CD14-positive monocyte (primary cell): ENCODE measurements at regions not wholly inside any gene's neighbourhood (a gene's known extent, or its start where the extent isn't known, plus 50 kb on each side); places are given as distances from the start of the nearest gene placed in this dataset.

Source experiments
- DNase-seq, 3 donors: peaks; one replicate each; pipeline ENCODE4 v3.0.0-alpha.2; 2011 to 2022
- H2AFZ ChIP-seq: 2 replicates; pipeline ENCODE4 v1.6.0; 2012; ENCODE audit warnings: mild to moderate bottlenecking, low read depth, low read length, inconsistent platforms; ENCODE audit not compliant: insufficient read depth, poor library complexity, severe bottlenecking
- H3K27ac ChIP-seq, 2 donors: 1 replicate in 1 of 2; 2 replicates in 1 of 2; pipeline ENCODE4 v1.5.1; 2012 to 2013; ENCODE audit warnings: low read length in 2 of 2, control low read depth in 1 of 2, inconsistent platforms in 1 of 2, low read depth in 1 of 2, mild to moderate bottlenecking in 1 of 2
- H3K27me3 ChIP-seq, 2 donors: one replicate each; pipeline versions ENCODE4 v1.6.0 to v1.6.1; 2011 to 2013; ENCODE audit warnings: low read length in 2 of 2; ENCODE audit not compliant: control insufficient read depth in 2 of 2, insufficient read depth in 2 of 2
- H3K36me3 ChIP-seq, 2 donors: replicated peaks in 1 of 2; 1 replicate in 1 of 2; 2 replicates in 1 of 2; pipeline versions ENCODE4 v1.5.1 to v1.6.1; 2012 to 2013; ENCODE audit warnings: low read length in 2 of 2, control low read depth in 1 of 2, inconsistent platforms in 1 of 2, mild to moderate bottlenecking in 1 of 2; ENCODE audit not compliant: insufficient read depth in 2 of 2, control insufficient read depth in 1 of 2
- H3K4me1 ChIP-seq, 2 donors: 1 replicate in 1 of 2; 2 replicates in 1 of 2; pipeline versions ENCODE4 v1.5.1 to v1.6.1; 2012 to 2013; ENCODE audit warnings: low read length in 2 of 2, control low read depth in 1 of 2, inconsistent platforms in 1 of 2, mild to moderate bottlenecking in 1 of 2, moderate library complexity in 1 of 2; ENCODE audit not compliant: insufficient read depth in 2 of 2, control insufficient read depth in 1 of 2
- H3K4me2 ChIP-seq: replicated peaks from 2 replicates; pipeline ENCODE3; 2012; ENCODE audit warnings: low read length, moderate library complexity, mild to moderate bottlenecking; ENCODE audit not compliant: poor library complexity, severe bottlenecking; ENCODE audit errors: extremely low read depth
- H3K4me3 ChIP-seq, 3 experiments: fragments of 200-600 bp in 1 of 3; sonication (generic) in 1 of 3; replicated peaks in 1 of 3; 1 replicate in 2 of 3; 2 replicates in 1 of 3; pipeline ENCODE4 v1.5.1; 2011 to 2013; ENCODE audit warnings: low read length in 3 of 3, mild to moderate bottlenecking in 3 of 3, control low read depth in 2 of 3, low read depth in 2 of 3, inconsistent platforms in 1 of 3, moderate library complexity in 1 of 3
- H3K79me2 ChIP-seq: 2 replicates; pipeline ENCODE4 v1.6.0; 2012; ENCODE audit warnings: mild to moderate bottlenecking, control low read depth, inconsistent platforms, low read length, moderate library complexity; ENCODE audit not compliant: insufficient read depth
- H3K9ac ChIP-seq: 2 replicates; pipeline ENCODE4 v1.6.0; 2017; ENCODE audit warnings: low read length, mild to moderate bottlenecking; ENCODE audit not compliant: insufficient read depth, poor library complexity, severe bottlenecking
- H3K9me3 ChIP-seq, 2 donors: replicated peaks in 1 of 2; 1 replicate in 1 of 2; 2 replicates in 1 of 2; pipeline versions ENCODE4 v1.5.1 to v1.6.1; 2012 to 2013; ENCODE audit warnings: low read length in 2 of 2, control low read depth in 1 of 2; ENCODE audit not compliant: control insufficient read depth in 1 of 2, insufficient read depth in 1 of 2
- H4K20me1 ChIP-seq: 2 replicates; pipeline ENCODE4 v1.6.0; 2012; ENCODE audit warnings: mild to moderate bottlenecking, low read length, control low read depth, moderate library complexity; ENCODE audit not compliant: insufficient read depth
- H3K27ac Mint-ChIP-seq, 7 donors: one replicate each; pipeline ENCODE4 v1.8.0; 2020; ENCODE audit warnings: mild to moderate bottlenecking in 7 of 7, mixed read lengths in 7 of 7, moderate library complexity in 6 of 7, inconsistent platforms in 2 of 7
- H3K27me3 Mint-ChIP-seq, 3 donors: one replicate each; pipeline ENCODE4 v1.8.0; 2021 to 2022; ENCODE audit warnings: low read depth in 3 of 3, mild to moderate bottlenecking in 3 of 3, mixed read lengths in 3 of 3, moderate library complexity in 3 of 3, inconsistent platforms in 1 of 3
- H3K36me3 Mint-ChIP-seq, 2 donors: one replicate each; pipeline ENCODE4 v1.8.0; 2020; ENCODE audit warnings: mixed read lengths in 2 of 2, inconsistent platforms in 1 of 2, mild to moderate bottlenecking in 1 of 2
- H3K4me1 Mint-ChIP-seq: one replicate; pipeline ENCODE4 v1.8.0; 2020; ENCODE audit warnings: mild to moderate bottlenecking, mixed read lengths
- H3K4me3 Mint-ChIP-seq, 2 donors: one replicate each; pipeline ENCODE4 v1.8.0; 2020; ENCODE audit warnings: mild to moderate bottlenecking in 2 of 2, mixed read lengths in 2 of 2, moderate library complexity in 1 of 2
- H3K9me3 Mint-ChIP-seq, 7 donors: one replicate each; pipeline ENCODE4 v1.8.0; 2020 to 2022; ENCODE audit warnings: mixed read lengths in 7 of 7, mild to moderate bottlenecking in 6 of 7, moderate library complexity in 6 of 7, inconsistent platforms in 2 of 7
- WGBS: methylation state at CpG from one replicate; pipeline ENCODE4 v1.1.5; 2013; ENCODE audit warnings: missing lambda C conversion rate; ENCODE audit not compliant: insufficient coverage; 5-methylcytosine and 5-hydroxymethylcytosine counted together
- intact Hi-C, 2 donors: fragments of 100-400 bp; cut with micrococcal nuclease; formaldehyde crosslinking; loops; one replicate each; pipeline versions ENCODE4 v1.15.0 to v1.15.1; 2023
- TF ChIP-seq, protein P1 (sequence below): fragments of 200-600 bp; IDR thresholded peaks from one replicate; pipeline ENCODE4 v1.8.0; 2022; ENCODE audit warnings: antibody characterized with exemption, mild to moderate bottlenecking

- no peak for DNase-seq
- WGBS: 100% methylated on average over 2 of the region's 3 CpGs
- Histone ChIP-seq H3K27ac (no peak overlapping the region), H4K20me1 (no peaks in the 10 kb centered on the region), H3K4me3 (no peak overlapping the region), H3K9me3 (peaks cover 13% of the 10 kb centered on the region in 2 donors), H3K36me3 (no peaks in the 10 kb centered on the region), H3K9ac (no peak overlapping the region), H3K79me2 (no peaks in the 10 kb centered on the region), H3K27me3 (no peaks in the 10 kb centered on the region), H2AFZ (no peak overlapping the region), H3K4me1 (no peaks in the 10 kb centered on the region), H3K4me2 (no peak overlapping the region)
- Mint-ChIP-seq H3K4me3 (no peak overlapping the region), H3K4me1 (no peaks in the 10 kb centered on the region), H3K27me3 (peaks cover 0 to 7% (median 3%) of the 10 kb centered on the region in 3 donors), H3K36me3 (no peaks in the 10 kb centered on the region), H3K9me3 (peaks cover 0 to 17% (median 7%) of the 10 kb centered on the region in 7 donors), H3K27ac (no peak overlapping the region)
- TF ChIP-seq, protein P1, sequence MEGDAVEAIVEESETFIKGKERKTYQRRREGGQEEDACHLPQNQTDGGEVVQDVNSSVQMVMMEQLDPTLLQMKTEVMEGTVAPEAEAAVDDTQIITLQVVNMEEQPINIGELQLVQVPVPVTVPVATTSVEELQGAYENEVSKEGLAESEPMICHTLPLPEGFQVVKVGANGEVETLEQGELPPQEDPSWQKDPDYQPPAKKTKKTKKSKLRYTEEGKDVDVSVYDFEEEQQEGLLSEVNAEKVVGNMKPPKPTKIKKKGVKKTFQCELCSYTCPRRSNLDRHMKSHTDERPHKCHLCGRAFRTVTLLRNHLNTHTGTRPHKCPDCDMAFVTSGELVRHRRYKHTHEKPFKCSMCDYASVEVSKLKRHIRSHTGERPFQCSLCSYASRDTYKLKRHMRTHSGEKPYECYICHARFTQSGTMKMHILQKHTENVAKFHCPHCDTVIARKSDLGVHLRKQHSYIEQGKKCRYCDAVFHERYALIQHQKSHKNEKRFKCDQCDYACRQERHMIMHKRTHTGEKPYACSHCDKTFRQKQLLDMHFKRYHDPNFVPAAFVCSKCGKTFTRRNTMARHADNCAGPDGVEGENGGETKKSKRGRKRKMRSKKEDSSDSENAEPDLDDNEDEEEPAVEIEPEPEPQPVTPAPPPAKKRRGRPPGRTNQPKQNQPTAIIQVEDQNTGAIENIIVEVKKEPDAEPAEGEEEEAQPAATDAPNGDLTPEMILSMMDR: no peak
- intact Hi-C loops: no loop called here
Measured at GRCh38 chr11:71329165-71329510, 76.8 kb upstream of the SHANK2 start.

DNA sequence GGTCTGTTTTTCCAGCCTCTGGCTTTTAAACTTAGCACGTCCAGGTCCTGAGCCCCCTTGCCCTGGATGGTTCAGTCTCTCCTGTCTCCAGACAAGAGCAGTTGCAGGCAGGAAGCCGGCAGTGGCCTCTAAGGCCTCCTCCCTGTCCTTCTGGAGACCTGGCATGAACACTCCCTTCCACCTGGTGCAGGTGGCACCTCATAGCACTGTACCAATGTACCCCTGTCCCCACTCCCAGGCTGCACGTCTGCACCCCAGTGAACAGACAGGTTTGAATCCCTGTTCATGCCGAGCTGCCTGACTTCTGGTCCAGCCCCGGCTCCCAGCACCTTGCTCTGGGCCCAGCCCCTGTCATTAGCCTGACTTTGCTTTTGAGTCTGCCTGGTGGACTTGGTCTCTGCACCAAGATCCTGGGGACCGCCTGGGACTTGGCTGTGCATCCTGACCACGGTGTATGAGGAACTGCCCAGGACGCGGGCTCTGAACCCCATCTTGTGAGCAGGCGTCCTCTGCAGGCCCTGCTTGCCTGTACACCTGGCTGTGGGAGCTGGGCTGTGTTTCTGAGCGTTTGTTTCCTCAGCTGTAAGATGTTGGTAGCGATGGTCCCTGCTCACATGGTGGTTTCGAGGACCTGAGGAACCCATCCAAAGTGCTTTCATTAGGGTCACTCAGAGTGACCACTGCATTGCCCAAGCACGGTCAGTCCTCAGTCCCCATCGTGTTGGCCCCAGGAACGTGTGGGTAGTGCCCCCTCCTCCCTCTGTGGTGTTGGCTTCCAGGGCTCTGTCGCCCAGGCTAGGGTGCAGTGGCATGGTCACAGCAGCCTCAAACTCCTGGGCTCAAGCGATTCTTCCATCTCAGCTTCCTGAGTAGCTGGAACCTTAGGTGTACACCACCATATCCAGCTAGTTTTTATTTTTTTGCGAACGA is 75.0 kb upstream of the SHANK2 start:
- DNase-seq: no peak
- H3K4me1 ChIP-seq: no peaks in the 10 kb centered on the region
- TF ChIP-seq, protein P1: no peak
- no peaks in the 10 kb centered on the region for H3K79me2 ChIP-seq
- H3K27ac ChIP-seq: no peak overlapping the region
- no peaks in the 10 kb centered on the region for H3K27me3 ChIP-seq
- H2AFZ ChIP-seq: no peak overlapping the region
- Mint-ChIP-seq H3K9me3 (peaks cover 0 to 8% (median 2%) of the 10 kb centered on the region in 7 donors), H3K27ac (no peak overlapping the region), H3K4me3 (no peak overlapping the region), H3K4me1 (no peaks in the 10 kb centered on the region), H3K27me3 (peaks cover 0 to 5% (median 0%) of the 10 kb centered on the region in 3 donors), H3K36me3 (no peaks in the 10 kb centered on the region)
- no peak overlapping the region for H3K4me3 ChIP-seq
- no peak overlapping the region for H3K9ac ChIP-seq
- WGBS: 90% methylated on average over 18 of the region's 20 CpGs
- intact Hi-C loops: no loop called here
- peaks cover 0 to 4% of the 10 kb centered on the region in 2 donors for H3K9me3 ChIP-seq
- no peaks in the 10 kb centered on the region for H4K20me1 ChIP-seq
- no peak overlapping the region for H3K4me2 ChIP-seq
- no peaks in the 10 kb centered on the region for H3K36me3 ChIP-seq
